ENCODE measurements at regions not wholly inside any gene's neighbourhood (a gene's known extent, or its start where the extent isn't known, plus 50 kb on each side); places are given as distances from the start of the nearest gene placed in this dataset.

- DNase-seq: no peak
Measured at GRCh38 chr7:17242504-17242903, 55.9 kb upstream of the AHR start.

- DNase-seq: no peak
Measured at GRCh38 chr7:17244786-17245185, 53.7 kb upstream of the AHR start.

GRCh38 chr7:17247357-17247756 lies 51.1 kb upstream of the AHR start:
- DNase-seq: no peak

GRCh38 chr7:17248527-17248926 lies 49.9 kb upstream of the AHR start:
- no peak for DNase-seq

Measured in activated CD4-positive, alpha-beta T cell treated with anti-CD3 and anti-CD28 coated beads for 4 hours (primary cell).